ENCODE measurements at regions not wholly inside any gene's neighbourhood (a gene's known extent, or its start where the extent isn't known, plus 50 kb on each side); places are given as distances from the start of the nearest gene placed in this dataset.

DNA sequence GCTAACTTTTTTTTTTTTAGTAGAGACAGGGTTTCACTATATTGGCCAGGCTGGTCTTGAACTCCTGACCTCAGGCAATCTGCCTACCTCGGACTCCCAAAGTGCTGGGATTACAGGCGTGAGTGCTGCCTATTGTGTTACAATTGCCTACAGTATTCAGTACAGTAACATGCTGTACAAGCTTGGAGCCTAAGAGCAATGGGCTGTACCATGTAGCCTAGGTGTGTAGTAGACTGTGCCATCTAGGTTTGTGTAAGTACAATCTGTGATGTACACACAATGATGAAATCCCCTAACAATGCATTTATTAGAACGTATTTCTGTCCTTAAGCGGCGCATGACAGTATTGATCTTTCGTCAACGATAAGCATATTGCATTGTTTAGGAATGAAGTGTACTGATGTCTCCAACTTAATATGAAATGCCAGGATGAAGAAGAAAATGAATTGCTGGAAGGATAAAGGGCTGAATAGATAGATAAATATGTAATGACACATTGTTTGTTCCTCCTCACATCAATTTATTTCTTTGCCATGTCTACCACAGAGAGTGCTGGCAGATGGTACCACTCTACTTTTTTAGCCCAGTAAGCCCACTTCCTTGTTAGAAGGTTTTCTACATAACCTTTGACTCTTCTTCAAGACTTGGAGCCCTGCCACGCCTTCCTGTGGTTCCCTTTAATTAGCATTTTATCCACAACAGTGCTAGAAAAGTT is 467.5 kb downstream of the VRK1 start:
- Histone ChIP-seq H3K9me3 (ENCODE audit: low read length) (no peaks in the 10 kb centered on the region), H2AFZ (ENCODE audit: low read depth, low read length) (no peak overlapping the region), H3K79me2 (replicated peaks; ENCODE audit: insufficient read depth, low read length) (no peaks in the 10 kb centered on the region), H3F3A (ENCODE audit: insufficient read depth, low read length, poor library complexity, severe bottlenecking) (no peaks in the 10 kb centered on the region), H3K4me2 (ENCODE audit: low read length) (no peak overlapping the region), H3K9ac (ENCODE audit: low read length) (no peak overlapping the region), H4K20me1 (ENCODE audit: insufficient read depth) (no peaks in the 10 kb centered on the region), H3K27me3 (ENCODE audit: insufficient read depth, low read depth, low read length) (no peaks in the 10 kb centered on the region), H3K27ac (ENCODE audit: low read length) (no peak overlapping the region), H3K36me3 (ENCODE audit: insufficient read depth, low read length) (no peaks in the 10 kb centered on the region), H3K9me2 (ENCODE audit: insufficient read depth, low read length) (no peaks in the 10 kb centered on the region), H3K4me3 (ENCODE audit: low read length) (no peak overlapping the region)
- TF ChIP-seq EP300 (conservative IDR thresholded peaks at IDR 0.05; ENCODE audit: poor library complexity, severe bottlenecking) (no peak), TAF1 (IDR thresholded peaks at IDR 0.05; ENCODE audit: low read depth) (no peak), POLR2AphosphoS5 (IDR thresholded peaks at IDR 0.05) (no peak), SMC3 (conservative IDR thresholded peaks at IDR 0.05; ENCODE audit: poor library complexity) (no peak), MXI1 (conservative IDR thresholded peaks at IDR 0.05; ENCODE audit: poor library complexity, severe bottlenecking) (no peak), EZH2 (IDR thresholded peaks at IDR 0.05; ENCODE audit: borderline replicate concordance, insufficient read depth, low read length, poor library complexity, severe bottlenecking) (no peak), RAD21 (conservative IDR thresholded peaks at IDR 0.05) (no peak)
- TF ChIP-seq, protein P1, sequence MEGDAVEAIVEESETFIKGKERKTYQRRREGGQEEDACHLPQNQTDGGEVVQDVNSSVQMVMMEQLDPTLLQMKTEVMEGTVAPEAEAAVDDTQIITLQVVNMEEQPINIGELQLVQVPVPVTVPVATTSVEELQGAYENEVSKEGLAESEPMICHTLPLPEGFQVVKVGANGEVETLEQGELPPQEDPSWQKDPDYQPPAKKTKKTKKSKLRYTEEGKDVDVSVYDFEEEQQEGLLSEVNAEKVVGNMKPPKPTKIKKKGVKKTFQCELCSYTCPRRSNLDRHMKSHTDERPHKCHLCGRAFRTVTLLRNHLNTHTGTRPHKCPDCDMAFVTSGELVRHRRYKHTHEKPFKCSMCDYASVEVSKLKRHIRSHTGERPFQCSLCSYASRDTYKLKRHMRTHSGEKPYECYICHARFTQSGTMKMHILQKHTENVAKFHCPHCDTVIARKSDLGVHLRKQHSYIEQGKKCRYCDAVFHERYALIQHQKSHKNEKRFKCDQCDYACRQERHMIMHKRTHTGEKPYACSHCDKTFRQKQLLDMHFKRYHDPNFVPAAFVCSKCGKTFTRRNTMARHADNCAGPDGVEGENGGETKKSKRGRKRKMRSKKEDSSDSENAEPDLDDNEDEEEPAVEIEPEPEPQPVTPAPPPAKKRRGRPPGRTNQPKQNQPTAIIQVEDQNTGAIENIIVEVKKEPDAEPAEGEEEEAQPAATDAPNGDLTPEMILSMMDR (IDR thresholded peaks at IDR 0.05; ENCODE audit: poor library complexity, severe bottlenecking): no peak
- TF ChIP-seq, protein P2, sequence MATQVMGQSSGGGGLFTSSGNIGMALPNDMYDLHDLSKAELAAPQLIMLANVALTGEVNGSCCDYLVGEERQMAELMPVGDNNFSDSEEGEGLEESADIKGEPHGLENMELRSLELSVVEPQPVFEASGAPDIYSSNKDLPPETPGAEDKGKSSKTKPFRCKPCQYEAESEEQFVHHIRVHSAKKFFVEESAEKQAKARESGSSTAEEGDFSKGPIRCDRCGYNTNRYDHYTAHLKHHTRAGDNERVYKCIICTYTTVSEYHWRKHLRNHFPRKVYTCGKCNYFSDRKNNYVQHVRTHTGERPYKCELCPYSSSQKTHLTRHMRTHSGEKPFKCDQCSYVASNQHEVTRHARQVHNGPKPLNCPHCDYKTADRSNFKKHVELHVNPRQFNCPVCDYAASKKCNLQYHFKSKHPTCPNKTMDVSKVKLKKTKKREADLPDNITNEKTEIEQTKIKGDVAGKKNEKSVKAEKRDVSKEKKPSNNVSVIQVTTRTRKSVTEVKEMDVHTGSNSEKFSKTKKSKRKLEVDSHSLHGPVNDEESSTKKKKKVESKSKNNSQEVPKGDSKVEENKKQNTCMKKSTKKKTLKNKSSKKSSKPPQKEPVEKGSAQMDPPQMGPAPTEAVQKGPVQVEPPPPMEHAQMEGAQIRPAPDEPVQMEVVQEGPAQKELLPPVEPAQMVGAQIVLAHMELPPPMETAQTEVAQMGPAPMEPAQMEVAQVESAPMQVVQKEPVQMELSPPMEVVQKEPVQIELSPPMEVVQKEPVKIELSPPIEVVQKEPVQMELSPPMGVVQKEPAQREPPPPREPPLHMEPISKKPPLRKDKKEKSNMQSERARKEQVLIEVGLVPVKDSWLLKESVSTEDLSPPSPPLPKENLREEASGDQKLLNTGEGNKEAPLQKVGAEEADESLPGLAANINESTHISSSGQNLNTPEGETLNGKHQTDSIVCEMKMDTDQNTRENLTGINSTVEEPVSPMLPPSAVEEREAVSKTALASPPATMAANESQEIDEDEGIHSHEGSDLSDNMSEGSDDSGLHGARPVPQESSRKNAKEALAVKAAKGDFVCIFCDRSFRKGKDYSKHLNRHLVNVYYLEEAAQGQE (IDR thresholded peaks at IDR 0.05; ENCODE audit: borderline replicate concordance): no peak

DNA sequence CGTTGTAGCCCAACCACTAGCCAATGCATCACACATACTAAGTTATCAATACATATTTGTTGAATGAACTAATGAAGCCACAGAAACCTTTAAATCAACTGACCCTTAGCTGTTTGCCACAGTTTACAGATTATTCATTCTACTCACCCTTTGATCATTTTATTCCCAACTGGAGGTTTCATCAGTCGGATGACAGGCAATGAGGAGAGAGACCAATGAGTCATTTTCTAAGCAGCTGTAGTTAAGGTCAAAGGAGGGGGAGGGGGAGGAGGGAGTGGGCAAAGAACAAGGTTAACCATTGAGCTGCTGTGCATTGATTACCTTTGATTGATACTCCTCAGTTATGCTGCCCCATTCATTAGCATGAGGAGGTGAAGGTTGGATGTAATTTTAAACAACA is 469.5 kb downstream of the VRK1 start:
- Histone ChIP-seq H3K9me2 (ENCODE audit: insufficient read depth, low read length) (no peaks in the 10 kb centered on the region), H3K79me2 (replicated peaks; ENCODE audit: insufficient read depth, low read length) (no peaks in the 10 kb centered on the region), H2AFZ (ENCODE audit: low read depth, low read length) (no peak overlapping the region), H3K4me2 (ENCODE audit: low read length) (no peak overlapping the region), H4K20me1 (ENCODE audit: insufficient read depth) (no peaks in the 10 kb centered on the region), H3K27me3 (ENCODE audit: insufficient read depth, low read depth, low read length) (no peaks in the 10 kb centered on the region), H3K27ac (ENCODE audit: low read length) (no peak overlapping the region), H3K9ac (ENCODE audit: low read length) (no peak overlapping the region), H3K4me3 (ENCODE audit: low read length) (no peak overlapping the region), H3K9me3 (ENCODE audit: low read length) (no peaks in the 10 kb centered on the region), H3F3A (ENCODE audit: insufficient read depth, low read length, poor library complexity, severe bottlenecking) (no peaks in the 10 kb centered on the region), H3K36me3 (ENCODE audit: insufficient read depth, low read length) (no peaks in the 10 kb centered on the region)
- no peak for TF ChIP-seq TAF1 (IDR thresholded peaks at IDR 0.05; ENCODE audit: low read depth)
- TF ChIP-seq RAD21 (conservative IDR thresholded peaks at IDR 0.05): no peak
- TF ChIP-seq, protein P2 (IDR thresholded peaks at IDR 0.05; ENCODE audit: borderline replicate concordance): no peak
- no peak for TF ChIP-seq SMC3 (conservative IDR thresholded peaks at IDR 0.05; ENCODE audit: poor library complexity)
- TF ChIP-seq EZH2 (IDR thresholded peaks at IDR 0.05; ENCODE audit: borderline replicate concordance, insufficient read depth, low read length, poor library complexity, severe bottlenecking): no peak
- no peak for TF ChIP-seq POLR2AphosphoS5 (IDR thresholded peaks at IDR 0.05)
- no peak for TF ChIP-seq EP300 (conservative IDR thresholded peaks at IDR 0.05; ENCODE audit: poor library complexity, severe bottlenecking)
- TF ChIP-seq MXI1 (conservative IDR thresholded peaks at IDR 0.05; ENCODE audit: poor library complexity, severe bottlenecking): no peak
- TF ChIP-seq, protein P1 (IDR thresholded peaks at IDR 0.05; ENCODE audit: poor library complexity, severe bottlenecking): no peak

Data from neural cell (in vitro differentiated cells).